KMS-11 (cell line): ENCODE measurements at regions not wholly inside any gene's neighbourhood (a gene's known extent, or its start where the extent isn't known, plus 50 kb on each side); places are given as distances from the start of the nearest gene placed in this dataset.
"Not testable (repeated sequence)": the region's sequence is repeated elsewhere in the genome, so short reads cannot be mapped to it uniquely, and the experiment has no call there.

Source experiments
- H2AFZ ChIP-seq: fragments of 200-600 bp; sonication (generic); 2 replicates; pipeline ENCODE4 v1.6.1; 2016; ENCODE audit warnings: antibody characterized with exemption, mixed run types, low read depth
- H3K27ac ChIP-seq: fragments of 200-600 bp; sonication (generic); 2 replicates; pipeline ENCODE4 v1.6.1; 2016; ENCODE audit warnings: mild to moderate bottlenecking, mixed run types
- H3K27me3 ChIP-seq: fragments of 200-600 bp; sonication (generic); 2 replicates; pipeline ENCODE4 v1.6.1; 2017; ENCODE audit warnings: mild to moderate bottlenecking, low read depth, mixed run types, moderate library complexity; ENCODE audit not compliant: insufficient read depth
- H3K36me3 ChIP-seq: fragments of 200-600 bp; sonication (generic); 2 replicates; pipeline ENCODE4 v1.6.1; 2017; ENCODE audit warnings: mild to moderate bottlenecking, mixed run types; ENCODE audit not compliant: insufficient read depth
- H3K4me1 ChIP-seq: fragments of 200-600 bp; sonication (generic); 2 replicates; pipeline ENCODE4 v1.6.1; 2016; ENCODE audit warnings: mild to moderate bottlenecking, low read depth, mixed run types; ENCODE audit not compliant: poor library complexity, severe bottlenecking
- H3K4me2 ChIP-seq: fragments of 200-600 bp; sonication (generic); 2 replicates; pipeline ENCODE4 v1.7.0; 2016; ENCODE audit warnings: mild to moderate bottlenecking, mixed run types
- H3K4me3 ChIP-seq: fragments of 200-600 bp; sonication (generic); IDR thresholded peaks from 2 replicates; pipeline ENCODE4 v1.6.1; 2017; ENCODE audit warnings: low read depth, low read length, mixed read lengths; ENCODE audit not compliant: insufficient read depth
- H3K79me2 ChIP-seq: fragments of 200-600 bp; sonication (generic); 2 replicates; pipeline ENCODE4 v1.6.1; 2016; ENCODE audit warnings: low read depth, mixed run types; ENCODE audit not compliant: insufficient read depth
- H3K9ac ChIP-seq: fragments of 200-600 bp; sonication (generic); 2 replicates; pipeline ENCODE4 v1.6.1; 2016; ENCODE audit warnings: mild to moderate bottlenecking, mixed run types
- H4K20me1 ChIP-seq: fragments of 200-600 bp; sonication (generic); 2 replicates; pipeline ENCODE4 v1.6.1; 2016; ENCODE audit warnings: mild to moderate bottlenecking, mixed run types; ENCODE audit not compliant: insufficient read depth
- CTCF ChIP-seq: fragments of 200-600 bp; sonication (generic); conservative IDR thresholded peaks from 2 replicates; pipeline ENCODE4 v1.6.1; 2017; ENCODE audit warnings: low read depth, mild to moderate bottlenecking, antibody characterized with exemption, low read length, moderate library complexity, mixed read lengths

- Histone ChIP-seq H3K4me2 (no peak overlapping the region), H2AFZ (no peak overlapping the region), H3K4me1 (peaks cover 4% of the 10 kb centered on the region), H3K27ac (no peak overlapping the region), H3K4me3 (no peak overlapping the region), H3K9ac (no peak overlapping the region), H3K27me3 (no peaks in the 10 kb centered on the region), H3K36me3 (no peaks in the 10 kb centered on the region), H4K20me1 (no peaks in the 10 kb centered on the region), H3K79me2 (no peaks in the 10 kb centered on the region)
- no peak for TF ChIP-seq CTCF
Measured at GRCh38 chr11:56845121-56845732, 96.7 kb upstream of the OR9G4 start.

- Histone ChIP-seq H3K4me1 (peaks cover 4% of the 10 kb centered on the region), H3K4me3 (no peak overlapping the region), H3K27ac (no peak overlapping the region), H3K9ac (no peak overlapping the region), H4K20me1 (no peaks in the 10 kb centered on the region), H2AFZ (no peak overlapping the region), H3K36me3 (no peaks in the 10 kb centered on the region), H3K27me3 (no peaks in the 10 kb centered on the region), H3K79me2 (no peaks in the 10 kb centered on the region), H3K4me2 (no peak overlapping the region)
- TF ChIP-seq CTCF: no peak
Measured at GRCh38 chr11:56843816-56844215, 95.3 kb upstream of the OR9G4 start.

GRCh38 chr11:56842814-56843794, 94.6 kb upstream of the OR9G4 start:
- Histone ChIP-seq H3K9ac (no peak overlapping the region), H3K36me3 (no peaks in the 10 kb centered on the region), H3K4me1 (peaks cover 4% of the 10 kb centered on the region), H3K27ac (no peak overlapping the region), H3K4me3 (no peak overlapping the region), H3K27me3 (no peaks in the 10 kb centered on the region), H4K20me1 (no peaks in the 10 kb centered on the region), H3K4me2 (no peak overlapping the region), H3K79me2 (no peaks in the 10 kb centered on the region), H2AFZ (no peak overlapping the region)
- TF ChIP-seq CTCF: no peak

- Histone ChIP-seq H3K4me1 (peaks cover 4% of the 10 kb centered on the region), H3K79me2 (no peaks in the 10 kb centered on the region), H4K20me1 (no peaks in the 10 kb centered on the region), H3K36me3 (no peaks in the 10 kb centered on the region), H3K4me2 (peak overlapping the region; percentile 49), H3K9ac (no peak overlapping the region), H2AFZ (peak overlapping the region; percentile 64; the same call in 1 of the 2 replicates), H3K27me3 (no peaks in the 10 kb centered on the region), H3K27ac (no peak overlapping the region), H3K4me3 (no peak overlapping the region)
- TF ChIP-seq CTCF: peak; percentile 86
Measured at GRCh38 chr11:56841210-56841810, 92.8 kb upstream of the OR9G4 start.

- not testable (repeated sequence) for H3K36me3 ChIP-seq, H3K79me2 ChIP-seq, H3K27ac ChIP-seq, H3K4me1 ChIP-seq, H3K4me3 ChIP-seq, H3K27me3 ChIP-seq, H3K9ac ChIP-seq, H4K20me1 ChIP-seq, H3K4me2 ChIP-seq, H2AFZ ChIP-seq
Measured at GRCh38 chr11:56827357-56827756, 78.9 kb upstream of the OR9G4 start.
